ENCODE measurements at regions not wholly inside any gene's neighbourhood (a gene's known extent, or its start where the extent isn't known, plus 50 kb on each side); places are given as distances from the start of the nearest gene placed in this dataset.

- no peaks in the 10 kb centered on the region for H3K4me1 ChIP-seq
- no peaks in the 10 kb centered on the region for H3K9me3 ChIP-seq (ENCODE audit: control insufficient read depth, low read length)
- H3K36me3 ChIP-seq (ENCODE audit: control insufficient read depth, insufficient read depth, low read length) = no peaks in the 10 kb centered on the region
- H3K27me3 ChIP-seq (ENCODE audit: control insufficient read depth, insufficient read depth, low read length) = no peaks in the 10 kb centered on the region
- H3K9ac ChIP-seq = no peak overlapping the region
- no peak overlapping the region for H3K4me3 ChIP-seq (ENCODE audit: low read depth, low read length)
- no peak overlapping the region for H3K4me2 ChIP-seq (ENCODE audit: low read length)
- H2AFZ ChIP-seq = no peak overlapping the region
- TF ChIP-seq CTCF (IDR thresholded peaks at IDR 0.05) = no peak
- no peaks in the 10 kb centered on the region for H3K79me2 ChIP-seq
- no peak overlapping the region for H3K27ac ChIP-seq
These were observed 1628.8 kb upstream of the SEL1L start for GRCh38 chr14:83162361-83162929.

- Histone ChIP-seq H3K4me2 (ENCODE audit: low read length) (no peak overlapping the region), H3K27me3 (ENCODE audit: control insufficient read depth, insufficient read depth, low read length) (no peaks in the 10 kb centered on the region), H3K27ac (no peak overlapping the region), H3K9ac (no peak overlapping the region), H3K4me1 (no peaks in the 10 kb centered on the region), H2AFZ (no peak overlapping the region), H3K9me3 (ENCODE audit: control insufficient read depth, low read length) (no peaks in the 10 kb centered on the region), H3K79me2 (no peaks in the 10 kb centered on the region), H3K36me3 (ENCODE audit: control insufficient read depth, insufficient read depth, low read length) (no peaks in the 10 kb centered on the region), H3K4me3 (ENCODE audit: low read depth, low read length) (no peak overlapping the region)
- no peak for TF ChIP-seq CTCF (IDR thresholded peaks at IDR 0.05)
These were observed 1629.4 kb upstream of the SEL1L start for GRCh38 chr14:83163016-83163415.

- H3K4me2 ChIP-seq (ENCODE audit: low read length) = no peak overlapping the region
- H2AFZ ChIP-seq = no peak overlapping the region
- H3K27ac ChIP-seq = no peak overlapping the region
- no peaks in the 10 kb centered on the region for H3K79me2 ChIP-seq
- no peaks in the 10 kb centered on the region for H3K36me3 ChIP-seq (ENCODE audit: control insufficient read depth, insufficient read depth, low read length)
- H3K9ac ChIP-seq = no peak overlapping the region
- no peak overlapping the region for H3K4me3 ChIP-seq (ENCODE audit: low read depth, low read length)
- no peaks in the 10 kb centered on the region for H3K9me3 ChIP-seq (ENCODE audit: control insufficient read depth, low read length)
- H3K27me3 ChIP-seq (ENCODE audit: control insufficient read depth, insufficient read depth, low read length) = no peaks in the 10 kb centered on the region
- TF ChIP-seq CTCF (IDR thresholded peaks at IDR 0.05) = no peak
- no peaks in the 10 kb centered on the region for H3K4me1 ChIP-seq
These were observed 1630.4 kb upstream of the SEL1L start for GRCh38 chr14:83164016-83164415.

GRCh38 chr14:83164591-83164990 is 1630.9 kb upstream of the SEL1L start:
- H3K27ac ChIP-seq = no peak overlapping the region
- H3K9me3 ChIP-seq (ENCODE audit: control insufficient read depth, low read length) = no peaks in the 10 kb centered on the region
- no peak overlapping the region for H2AFZ ChIP-seq
- no peaks in the 10 kb centered on the region for H3K27me3 ChIP-seq (ENCODE audit: control insufficient read depth, insufficient read depth, low read length)
- no peak for TF ChIP-seq CTCF (IDR thresholded peaks at IDR 0.05)
- H3K4me3 ChIP-seq (ENCODE audit: low read depth, low read length) = no peak overlapping the region
- H3K4me1 ChIP-seq = no peaks in the 10 kb centered on the region
- no peaks in the 10 kb centered on the region for H3K36me3 ChIP-seq (ENCODE audit: control insufficient read depth, insufficient read depth, low read length)
- no peaks in the 10 kb centered on the region for H3K79me2 ChIP-seq
- no peak overlapping the region for H3K4me2 ChIP-seq (ENCODE audit: low read length)
- no peak overlapping the region for H3K9ac ChIP-seq

GRCh38 chr14:83170165-83170564 is 1636.5 kb upstream of the SEL1L start:
- Histone ChIP-seq H3K4me2 (ENCODE audit: low read length) (no peak overlapping the region), H3K9ac (no peak overlapping the region), H3K79me2 (no peaks in the 10 kb centered on the region), H3K27me3 (ENCODE audit: control insufficient read depth, insufficient read depth, low read length) (no peaks in the 10 kb centered on the region), H3K27ac (no peak overlapping the region), H3K4me3 (ENCODE audit: low read depth, low read length) (no peak overlapping the region), H2AFZ (no peak overlapping the region), H3K9me3 (ENCODE audit: control insufficient read depth, low read length) (peaks cover 3% of the 10 kb centered on the region), H3K36me3 (ENCODE audit: control insufficient read depth, insufficient read depth, low read length) (no peaks in the 10 kb centered on the region), H3K4me1 (no peaks in the 10 kb centered on the region)
- no peak for TF ChIP-seq CTCF (IDR thresholded peaks at IDR 0.05)
